Neural progenitor cell (in vitro differentiated cells): ENCODE measurements at regions not wholly inside any gene's neighbourhood (a gene's known extent, or its start where the extent isn't known, plus 50 kb on each side); places are given as distances from the start of the nearest gene placed in this dataset.

Experiments
- EZH2 ChIP-seq: fragments of 200-600 bp; sonication (generic); IDR thresholded peaks from 2 replicates; pipeline ENCODE4 v1.6.1; 2017; ENCODE audit warnings: antibody characterized with exemption, mild to moderate bottlenecking, moderate library complexity
- EZH2phosphoT487 ChIP-seq: fragments of 200-600 bp; sonication (generic); IDR thresholded peaks from 2 replicates; pipeline ENCODE4 v1.6.1; 2017; ENCODE audit warnings: antibody characterized with exemption
- TF ChIP-seq, protein P1 (sequence below): fragments of 200-600 bp; sonication (generic); IDR thresholded peaks from 2 replicates; pipeline ENCODE4 v1.5.1; 2017; ENCODE audit warnings: antibody characterized with exemption, mild to moderate bottlenecking

DNA sequence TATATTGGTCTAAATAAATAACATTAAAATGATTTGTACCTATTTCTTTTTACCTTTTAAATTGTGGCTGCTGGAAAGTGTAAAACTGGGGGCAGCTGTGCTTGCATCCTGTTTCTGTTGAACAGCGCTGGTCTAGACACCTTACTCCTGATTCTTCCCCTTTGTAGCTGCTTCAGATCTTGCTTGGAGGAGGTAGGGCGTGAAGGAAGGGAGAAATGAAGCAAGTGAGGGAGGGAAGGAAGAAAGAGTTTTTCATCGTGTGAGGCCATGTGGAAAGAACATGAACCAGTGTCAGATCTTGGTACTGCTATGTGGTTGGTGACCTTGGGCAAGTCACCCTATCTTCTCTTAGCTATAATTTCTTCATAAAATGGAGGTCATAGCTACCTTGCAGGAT, 89.0 kb upstream of the SEC11C start:
- TF ChIP-seq EZH2phosphoT487 = no peak
- TF ChIP-seq, protein P1, sequence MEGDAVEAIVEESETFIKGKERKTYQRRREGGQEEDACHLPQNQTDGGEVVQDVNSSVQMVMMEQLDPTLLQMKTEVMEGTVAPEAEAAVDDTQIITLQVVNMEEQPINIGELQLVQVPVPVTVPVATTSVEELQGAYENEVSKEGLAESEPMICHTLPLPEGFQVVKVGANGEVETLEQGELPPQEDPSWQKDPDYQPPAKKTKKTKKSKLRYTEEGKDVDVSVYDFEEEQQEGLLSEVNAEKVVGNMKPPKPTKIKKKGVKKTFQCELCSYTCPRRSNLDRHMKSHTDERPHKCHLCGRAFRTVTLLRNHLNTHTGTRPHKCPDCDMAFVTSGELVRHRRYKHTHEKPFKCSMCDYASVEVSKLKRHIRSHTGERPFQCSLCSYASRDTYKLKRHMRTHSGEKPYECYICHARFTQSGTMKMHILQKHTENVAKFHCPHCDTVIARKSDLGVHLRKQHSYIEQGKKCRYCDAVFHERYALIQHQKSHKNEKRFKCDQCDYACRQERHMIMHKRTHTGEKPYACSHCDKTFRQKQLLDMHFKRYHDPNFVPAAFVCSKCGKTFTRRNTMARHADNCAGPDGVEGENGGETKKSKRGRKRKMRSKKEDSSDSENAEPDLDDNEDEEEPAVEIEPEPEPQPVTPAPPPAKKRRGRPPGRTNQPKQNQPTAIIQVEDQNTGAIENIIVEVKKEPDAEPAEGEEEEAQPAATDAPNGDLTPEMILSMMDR = no peak
- TF ChIP-seq EZH2 = no peak
